Neural crest cell (in vitro differentiated cells): ENCODE measurements at regions not wholly inside any gene's neighbourhood (a gene's known extent, or its start where the extent isn't known, plus 50 kb on each side); places are given as distances from the start of the nearest gene placed in this dataset.
"Not testable (repeated sequence)": the region's sequence is repeated elsewhere in the genome, so short reads cannot be mapped to it uniquely, and the experiment has no call there.

Experiments
- DNase-seq: peaks from one replicate; pipeline ENCODE4 v3.0.0; 2021; ENCODE audit warnings: low read depth, mixed read lengths, low spot score
- H3K27ac Mint-ChIP-seq: one replicate; pipeline ENCODE4 v1.8.0; 2021; ENCODE audit warnings: mild to moderate bottlenecking, mixed read lengths; ENCODE audit not compliant: unreplicated experiment
- H3K27me3 Mint-ChIP-seq: 2 replicates; pipeline ENCODE4 v1.8.0; 2021; ENCODE audit warnings: low read depth, mild to moderate bottlenecking, mixed read lengths
- H3K36me3 Mint-ChIP-seq: 2 replicates; pipeline ENCODE4 v1.8.0; 2021; ENCODE audit warnings: low read depth, mild to moderate bottlenecking, mixed read lengths
- H3K4me1 Mint-ChIP-seq: 2 replicates; pipeline ENCODE4 v1.8.0; 2021; ENCODE audit warnings: mixed read lengths
- H3K4me3 Mint-ChIP-seq: one replicate; pipeline ENCODE4 v1.8.0; 2021; ENCODE audit warnings: mild to moderate bottlenecking, mixed read lengths
- H3K9me3 Mint-ChIP-seq: 2 replicates; pipeline ENCODE4 v1.8.0; 2021; ENCODE audit warnings: mixed read lengths
- CTCF ChIP-seq: fragments of 200-600 bp; sonication (generic); conservative IDR thresholded peaks from 2 replicates; pipeline ENCODE4 v1.5.0; 2021; ENCODE audit warnings: antibody characterized with exemption, mild to moderate bottlenecking

- TF ChIP-seq CTCF: no peak
- no peak for DNase-seq
- Mint-ChIP-seq H3K27ac (no peak overlapping the region), H3K4me3 (no peak overlapping the region), H3K36me3 (no peaks in the 10 kb centered on the region), H3K27me3 (no peaks in the 10 kb centered on the region), H3K9me3 (no peaks in the 10 kb centered on the region), H3K4me1 (no peaks in the 10 kb centered on the region)
Observed at GRCh38 chr7:89826121-89826520, 328.1 kb upstream of the STEAP1 start.

- H3K27me3 Mint-ChIP-seq: no peaks in the 10 kb centered on the region
- H3K4me1 Mint-ChIP-seq: no peaks in the 10 kb centered on the region
- H3K4me3 Mint-ChIP-seq: no peak overlapping the region
- no peaks in the 10 kb centered on the region for H3K36me3 Mint-ChIP-seq
- DNase-seq: no peak
- TF ChIP-seq CTCF: no peak
- no peak overlapping the region for H3K27ac Mint-ChIP-seq
- H3K9me3 Mint-ChIP-seq: no peaks in the 10 kb centered on the region
Observed at GRCh38 chr7:89826557-89826956, 327.7 kb upstream of the STEAP1 start.

- Mint-ChIP-seq H3K4me3 (no peak overlapping the region), H3K27ac (no peak overlapping the region)
- no peak for DNase-seq
Observed at GRCh38 chr7:89837515-89837914, 316.8 kb upstream of the STEAP1 start.

GRCh38 chr7:89839329-89839728 is 314.9 kb upstream of the STEAP1 start:
- TF ChIP-seq CTCF: no peak
- no peak overlapping the region for H3K4me3 Mint-ChIP-seq
- H3K4me1 Mint-ChIP-seq: peaks cover 5% of the 10 kb centered on the region
- no peak overlapping the region for H3K27ac Mint-ChIP-seq
- H3K36me3 Mint-ChIP-seq: no peaks in the 10 kb centered on the region
- no peaks in the 10 kb centered on the region for H3K27me3 Mint-ChIP-seq
- no peaks in the 10 kb centered on the region for H3K9me3 Mint-ChIP-seq
- no peak for DNase-seq

More at GRCh38 chr7:89837515-89837914, 316.8 kb upstream of the STEAP1 start:
- Mint-ChIP-seq H3K4me1 (peaks cover 5% of the 10 kb centered on the region), H3K27me3 (no peaks in the 10 kb centered on the region), H3K36me3 (no peaks in the 10 kb centered on the region), H3K9me3 (no peaks in the 10 kb centered on the region)
- no peak for TF ChIP-seq CTCF

GRCh38 chr7:89845952-89846351 is 308.3 kb upstream of the STEAP1 start:
- no peak for DNase-seq
- Mint-ChIP-seq H3K4me3 (no peak overlapping the region), H3K27me3 (no peaks in the 10 kb centered on the region), H3K27ac (no peak overlapping the region), H3K4me1 (peaks cover 4% of the 10 kb centered on the region), H3K9me3 (no peaks in the 10 kb centered on the region), H3K36me3 (no peaks in the 10 kb centered on the region)
- TF ChIP-seq CTCF: no peak

GRCh38 chr7:89849052-89849451 is 305.2 kb upstream of the STEAP1 start:
- Mint-ChIP-seq H3K4me3 (no peak overlapping the region), H3K27ac (no peak overlapping the region), H3K4me1 (peaks cover 4% of the 10 kb centered on the region), H3K27me3 (no peaks in the 10 kb centered on the region), H3K9me3 (no peaks in the 10 kb centered on the region), H3K36me3 (no peaks in the 10 kb centered on the region)
- no peak for DNase-seq
- TF ChIP-seq CTCF: no peak

GRCh38 chr7:89857053-89857452 is 297.2 kb upstream of the STEAP1 start:
- H3K27me3 Mint-ChIP-seq, H3K9me3 Mint-ChIP-seq, DNase-seq, H3K4me3 Mint-ChIP-seq, H3K27ac Mint-ChIP-seq, H3K4me1 Mint-ChIP-seq, H3K36me3 Mint-ChIP-seq: not testable (repeated sequence)
